CD8-positive, alpha-beta memory T cell (primary cell): ENCODE measurements at regions not wholly inside any gene's neighbourhood (a gene's known extent, or its start where the extent isn't known, plus 50 kb on each side); places are given as distances from the start of the nearest gene placed in this dataset.
"Not testable (repeated sequence)": the region's sequence is repeated elsewhere in the genome, so short reads cannot be mapped to it uniquely, and the experiment has no call there.

ENCODE experiments used
- CTCF ChIA-PET: fragments of 350-600 bp; sonication (Branson Sonifier 250); formaldehyde crosslinking; loops from one replicate; lab custom pipeline; 2021; ENCODE audit warnings: antibody characterized with exemption; lab: Charles Lee
- POLR2A ChIA-PET: fragments of 350-600 bp; sonication (Branson Sonifier 250); formaldehyde crosslinking; loops from one replicate; lab custom pipeline; 2021; ENCODE audit warnings: antibody characterized with exemption; lab: Charles Lee
- DNase-seq, 5 donors: peaks; one replicate each; pipeline versions ENCODE4 v3.0.0 to v3.0.0-alpha.2; 2020 to 2022; ENCODE audit warnings: mixed read lengths in 1 of 5
- H3K27ac ChIP-seq: one replicate; pipeline ENCODE4 v1.7.0; 2013; ENCODE audit warnings: low read depth, mild to moderate bottlenecking, low read length, moderate library complexity
- H3K27me3 ChIP-seq: 2 replicates; pipeline ENCODE4 v1.7.0; 2013; ENCODE audit warnings: low read length, mild to moderate bottlenecking; ENCODE audit not compliant: insufficient read depth, poor library complexity, severe bottlenecking
- H3K36me3 ChIP-seq: 2 replicates; pipeline ENCODE4 v1.7.0; 2013; ENCODE audit warnings: mild to moderate bottlenecking, low read length, moderate library complexity; ENCODE audit not compliant: insufficient read depth
- H3K4me1 ChIP-seq: 2 replicates; pipeline ENCODE4 v1.7.0; 2013; ENCODE audit warnings: mild to moderate bottlenecking, low read length, moderate library complexity; ENCODE audit not compliant: insufficient read depth
- H3K4me3 ChIP-seq: 2 replicates; pipeline ENCODE4 v1.7.0; 2013; ENCODE audit warnings: mild to moderate bottlenecking, low read length
- H3K9me3 ChIP-seq: 2 replicates; pipeline ENCODE4 v1.7.0; 2013; ENCODE audit warnings: mild to moderate bottlenecking, low read length
- H3K27ac Mint-ChIP-seq, 8 donors: one replicate each; pipeline ENCODE4 v1.8.0; 2020 to 2021; ENCODE audit warnings: mixed read lengths in 8 of 8, mild to moderate bottlenecking in 6 of 8, inconsistent platforms in 3 of 8, moderate library complexity in 3 of 8
- H3K27me3 Mint-ChIP-seq, 2 donors: one replicate each; pipeline ENCODE4 v1.8.0; 2020 to 2021; ENCODE audit warnings: mixed read lengths in 2 of 2, mild to moderate bottlenecking in 1 of 2, moderate library complexity in 1 of 2
- H3K36me3 Mint-ChIP-seq, 3 donors: one replicate each; pipeline ENCODE4 v1.8.0; 2020 to 2021; ENCODE audit warnings: mixed read lengths in 3 of 3, inconsistent platforms in 1 of 3, mild to moderate bottlenecking in 1 of 3
- H3K4me1 Mint-ChIP-seq, 3 donors: one replicate each; pipeline ENCODE4 v1.8.0; 2020 to 2021; ENCODE audit warnings: mixed read lengths in 3 of 3, inconsistent platforms in 1 of 3, mild to moderate bottlenecking in 1 of 3
- H3K4me3 Mint-ChIP-seq, 7 donors: one replicate each; pipeline ENCODE4 v1.8.0; 2020 to 2021; ENCODE audit warnings: mixed read lengths in 7 of 7, mild to moderate bottlenecking in 6 of 7, moderate library complexity in 4 of 7, inconsistent platforms in 2 of 7
- H3K9me3 Mint-ChIP-seq, 5 donors: one replicate each; pipeline ENCODE4 v1.8.0; 2020 to 2022; ENCODE audit warnings: mixed read lengths in 5 of 5, mild to moderate bottlenecking in 3 of 5, moderate library complexity in 2 of 5, inconsistent platforms in 1 of 5

DNA sequence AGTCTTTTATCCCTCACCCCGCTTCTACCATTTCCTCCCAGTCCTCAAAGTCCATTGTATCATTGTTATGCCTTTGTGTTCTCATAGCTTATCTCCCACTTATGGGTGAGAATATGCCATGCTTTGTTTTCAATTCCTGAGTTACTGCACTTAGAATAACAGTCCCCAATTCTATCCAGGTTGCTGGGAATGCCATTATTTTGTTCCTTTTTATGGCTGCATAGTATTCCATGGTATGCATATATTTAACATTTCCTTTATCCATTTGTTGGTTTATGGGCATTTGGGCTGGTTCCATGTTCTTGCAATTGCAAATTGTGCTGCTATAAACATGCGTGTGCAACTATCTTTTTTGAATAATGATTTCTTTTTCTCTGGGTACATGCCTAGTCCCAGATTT is 114.9 kb downstream of the VPREB1 start:
- ChIA-PET POLR2A (no interaction called here), CTCF (no interaction called here)
- H3K36me3 Mint-ChIP-seq: peaks cover 0 to 3% (median 0%) of the 10 kb centered on the region in 3 donors
- peaks cover 26 to 66% of the 10 kb centered on the region in 2 donors for H3K27me3 Mint-ChIP-seq
- Histone ChIP-seq H3K4me3 (no peak overlapping the region), H3K4me1 (no peaks in the 10 kb centered on the region), H3K9me3 (no peaks in the 10 kb centered on the region), H3K27ac (no peak overlapping the region), H3K36me3 (no peaks in the 10 kb centered on the region), H3K27me3 (no peaks in the 10 kb centered on the region)
- no peak for DNase-seq
- peaks cover 2 to 8% (median 4%) of the 10 kb centered on the region in 3 donors for H3K4me1 Mint-ChIP-seq
- H3K4me3 Mint-ChIP-seq: no peak overlapping the region
- no peaks in the 10 kb centered on the region for H3K9me3 Mint-ChIP-seq
- no peak overlapping the region for H3K27ac Mint-ChIP-seq

DNA sequence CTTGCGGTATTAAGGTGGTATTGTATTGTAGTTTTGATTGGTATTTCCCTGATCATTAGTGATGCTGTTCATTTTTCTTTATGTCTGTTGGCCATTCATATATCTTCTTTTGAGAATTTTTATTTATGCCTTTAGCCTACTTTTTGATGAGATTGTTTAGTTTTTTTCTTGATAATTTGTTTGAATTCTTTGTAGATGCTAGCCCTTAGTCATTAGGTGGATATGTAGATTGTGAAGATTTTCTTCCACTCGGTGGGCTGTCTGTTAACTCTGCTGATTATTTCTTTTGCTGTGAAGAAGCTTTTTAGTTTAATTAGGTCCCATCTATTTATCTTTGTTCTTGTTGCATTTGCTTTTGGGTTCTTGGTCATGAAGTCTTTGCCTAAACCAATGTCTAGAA is 115.4 kb downstream of the VPREB1 start:
- no peak overlapping the region for H3K4me3 ChIP-seq
- ChIA-PET POLR2A (no interaction called here), CTCF (no interaction called here)
- DNase-seq: no peak
- no peak overlapping the region for H3K27ac ChIP-seq
- H3K4me3 Mint-ChIP-seq: no peak overlapping the region
- no peaks in the 10 kb centered on the region for H3K36me3 ChIP-seq
- peaks cover 2 to 8% (median 4%) of the 10 kb centered on the region in 3 donors for H3K4me1 Mint-ChIP-seq
- H3K36me3 Mint-ChIP-seq: peaks cover 0 to 3% (median 0%) of the 10 kb centered on the region in 3 donors
- no peak overlapping the region for H3K27ac Mint-ChIP-seq
- H3K9me3 ChIP-seq: no peaks in the 10 kb centered on the region
- H3K27me3 ChIP-seq: no peaks in the 10 kb centered on the region
- H3K9me3 Mint-ChIP-seq: no peaks in the 10 kb centered on the region
- H3K27me3 Mint-ChIP-seq: peaks cover 28 to 63% of the 10 kb centered on the region in 2 donors
- no peaks in the 10 kb centered on the region for H3K4me1 ChIP-seq

DNA sequence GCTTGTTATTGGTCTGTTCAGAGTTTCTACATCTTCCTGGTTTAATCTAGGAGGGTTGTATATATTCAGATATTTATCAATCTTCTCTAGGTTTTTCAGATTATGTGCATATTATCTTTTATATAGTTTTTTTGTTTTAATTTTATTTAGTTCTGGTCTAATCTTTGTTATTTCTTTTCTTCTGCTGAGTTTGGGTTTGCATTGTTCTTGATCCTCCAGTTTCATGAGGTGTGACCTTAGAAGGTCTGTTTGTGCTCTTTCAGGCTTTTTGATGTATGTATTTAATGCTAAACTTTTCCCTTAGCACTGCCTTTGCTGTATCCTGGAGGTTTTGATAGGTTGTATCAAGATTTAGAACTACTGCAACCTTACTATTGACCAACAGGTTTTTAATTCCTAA is 117.7 kb downstream of the VPREB1 start:
- POLR2A ChIA-PET: no interaction called here

DNA sequence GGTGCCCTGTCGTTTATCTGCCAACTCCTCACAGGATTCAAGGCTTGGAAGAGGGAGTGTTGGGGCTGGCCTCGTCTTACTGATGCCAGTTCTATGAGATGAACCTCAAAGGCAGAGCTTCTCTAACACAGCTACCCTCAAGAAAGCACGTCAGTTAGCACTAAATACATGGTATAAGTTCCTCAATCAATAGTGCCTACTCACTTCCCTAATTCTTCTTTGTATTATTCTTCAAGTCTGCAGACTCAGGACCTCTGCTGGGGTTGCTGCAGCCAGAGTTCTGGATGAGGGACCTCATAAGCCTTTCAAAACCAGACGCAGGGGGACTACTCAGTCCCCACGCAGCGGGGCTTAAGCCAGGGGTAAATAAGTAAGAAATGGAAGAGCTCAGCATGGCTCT is 118.3 kb downstream of the VPREB1 start:
- Histone ChIP-seq H3K27ac (no peak overlapping the region), H3K27me3 (peaks cover 5% of the 10 kb centered on the region), H3K9me3 (no peaks in the 10 kb centered on the region), H3K4me3 (no peak overlapping the region), H3K4me1 (no peaks in the 10 kb centered on the region), H3K36me3 (no peaks in the 10 kb centered on the region)
- DNase-seq: no peak
- peaks cover 0 to 3% (median 0%) of the 10 kb centered on the region in 3 donors for H3K36me3 Mint-ChIP-seq
- no peak overlapping the region for H3K4me3 Mint-ChIP-seq
- no peaks in the 10 kb centered on the region for H3K4me1 Mint-ChIP-seq
- CTCF ChIA-PET: no interaction called here
- POLR2A ChIA-PET: no interaction called here
- H3K9me3 Mint-ChIP-seq: no peaks in the 10 kb centered on the region
- peaks cover 21 to 61% of the 10 kb centered on the region in 2 donors for H3K27me3 Mint-ChIP-seq
- H3K27ac Mint-ChIP-seq: no peak overlapping the region

More for the DNA sequence above, 117.7 kb downstream of the VPREB1 start:
- Histone ChIP-seq H3K4me1 (no peaks in the 10 kb centered on the region), H3K4me3 (no peak overlapping the region), H3K9me3 (no peaks in the 10 kb centered on the region), H3K27me3 (peaks cover 5% of the 10 kb centered on the region), H3K27ac (no peak overlapping the region), H3K36me3 (no peaks in the 10 kb centered on the region)
- peaks cover 22 to 57% of the 10 kb centered on the region in 2 donors for H3K27me3 Mint-ChIP-seq
- H3K4me1 Mint-ChIP-seq: peaks cover 0 to under 1% (median under 1%) of the 10 kb centered on the region in 3 donors
- H3K27ac Mint-ChIP-seq: no peak overlapping the region
- H3K9me3 Mint-ChIP-seq: no peaks in the 10 kb centered on the region
- peaks cover 0 to 3% (median 0%) of the 10 kb centered on the region in 3 donors for H3K36me3 Mint-ChIP-seq
- no peak overlapping the region for H3K4me3 Mint-ChIP-seq
- CTCF ChIA-PET: no interaction called here
- no peak for DNase-seq

DNA sequence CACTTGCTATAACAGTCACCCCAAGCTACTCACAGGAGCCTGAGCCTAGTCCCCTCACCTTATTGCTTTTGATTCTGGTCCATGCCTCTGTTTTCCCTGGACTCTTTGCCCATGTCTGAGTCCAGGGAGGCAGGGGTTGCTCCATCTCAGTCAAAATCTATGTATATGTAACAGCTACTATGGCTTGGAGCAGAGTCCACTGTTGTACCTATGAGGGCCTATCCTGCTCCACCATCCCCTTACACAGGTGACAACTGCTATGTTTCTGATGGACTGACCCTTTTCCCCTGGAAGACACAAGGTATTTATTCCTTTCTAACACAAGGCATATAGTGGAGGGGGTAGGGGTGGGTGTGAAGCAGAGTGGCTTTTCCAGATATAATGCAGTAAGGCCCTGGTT is 119.6 kb downstream of the VPREB1 start:
- Histone ChIP-seq H3K4me1 (no peaks in the 10 kb centered on the region), H3K9me3 (no peaks in the 10 kb centered on the region), H3K27me3 (peaks cover 5% of the 10 kb centered on the region), H3K36me3 (no peaks in the 10 kb centered on the region), H3K4me3 (no peak overlapping the region), H3K27ac (no peak overlapping the region)
- Mint-ChIP-seq H3K36me3 (peaks cover 0 to 3% (median 0%) of the 10 kb centered on the region in 3 donors), H3K27ac (no peak overlapping the region), H3K9me3 (no peaks in the 10 kb centered on the region), H3K4me3 (no peak overlapping the region), H3K4me1 (no peaks in the 10 kb centered on the region), H3K27me3 (peaks cover 21 to 57% of the 10 kb centered on the region in 2 donors)
- ChIA-PET CTCF (no interaction called here), POLR2A (no interaction called here)
- no peak for DNase-seq

DNA sequence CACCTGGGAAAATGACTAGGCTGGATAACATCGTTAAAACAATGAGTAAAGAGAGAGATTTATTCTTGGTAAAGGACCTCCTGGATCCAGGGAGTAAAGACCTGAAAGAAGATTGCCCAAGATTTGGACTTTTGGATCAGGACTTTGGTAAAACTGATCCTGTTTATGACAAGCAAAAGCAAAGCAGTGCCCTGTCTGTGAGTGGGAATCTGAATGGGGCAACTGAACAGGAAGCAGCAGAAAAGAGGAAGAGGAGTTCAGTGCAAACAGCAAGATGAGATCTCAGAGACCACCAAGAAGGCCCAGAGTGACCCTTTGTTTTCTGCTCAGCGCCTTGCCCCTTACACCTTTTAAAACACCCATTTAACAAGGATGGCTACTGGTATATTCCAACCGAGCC is 122.0 kb downstream of the VPREB1 start:
- CTCF ChIA-PET: no interaction called here
- no peaks in the 10 kb centered on the region for H3K4me1 Mint-ChIP-seq
- H3K4me1 ChIP-seq: no peaks in the 10 kb centered on the region

DNA sequence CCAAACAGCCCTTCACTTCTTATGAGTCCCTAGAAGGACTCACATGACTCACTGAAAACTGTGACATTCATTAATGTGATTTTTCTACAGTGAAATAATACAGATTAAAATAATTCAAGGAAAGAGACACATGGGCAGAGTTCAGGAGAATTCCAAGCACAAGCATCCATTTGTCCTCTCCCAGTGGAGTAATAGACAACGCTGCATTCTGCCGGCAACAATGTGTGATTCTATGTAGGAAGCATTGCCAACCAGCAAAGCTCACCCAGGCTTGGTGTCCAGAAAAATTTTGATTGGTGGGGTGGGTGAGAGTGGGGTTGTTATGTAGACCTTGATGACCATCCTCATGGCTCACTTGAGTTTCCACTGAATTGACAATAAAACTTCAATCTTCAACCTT is 123.9 kb downstream of the VPREB1 start:
- H3K36me3 Mint-ChIP-seq: no peaks in the 10 kb centered on the region
- Histone ChIP-seq H3K4me3 (no peak overlapping the region), H3K9me3 (no peaks in the 10 kb centered on the region), H3K27me3 (peaks cover 5% of the 10 kb centered on the region), H3K36me3 (no peaks in the 10 kb centered on the region), H3K27ac (no peak overlapping the region), H3K4me1 (no peaks in the 10 kb centered on the region)
- ChIA-PET POLR2A (no interaction called here), CTCF (no interaction called here)
- peaks cover 11 to 57% of the 10 kb centered on the region in 2 donors for H3K27me3 Mint-ChIP-seq
- H3K4me1 Mint-ChIP-seq: no peaks in the 10 kb centered on the region
- H3K9me3 Mint-ChIP-seq: no peaks in the 10 kb centered on the region
- DNase-seq: no peak
- no peak overlapping the region for H3K27ac Mint-ChIP-seq
- no peak overlapping the region for H3K4me3 Mint-ChIP-seq

More for the DNA sequence above, 122.0 kb downstream of the VPREB1 start:
- POLR2A ChIA-PET: no interaction called here
- Histone ChIP-seq H3K9me3 (no peaks in the 10 kb centered on the region), H3K4me3 (no peak overlapping the region), H3K27ac (no peak overlapping the region), H3K27me3 (peaks cover 5% of the 10 kb centered on the region), H3K36me3 (no peaks in the 10 kb centered on the region)
- Mint-ChIP-seq H3K9me3 (no peaks in the 10 kb centered on the region), H3K4me3 (no peak overlapping the region), H3K27ac (no peak overlapping the region), H3K27me3 (peaks cover 15 to 51% of the 10 kb centered on the region in 2 donors), H3K36me3 (peaks cover 0 to 3% (median 0%) of the 10 kb centered on the region in 3 donors)
- DNase-seq: no peak

DNA sequence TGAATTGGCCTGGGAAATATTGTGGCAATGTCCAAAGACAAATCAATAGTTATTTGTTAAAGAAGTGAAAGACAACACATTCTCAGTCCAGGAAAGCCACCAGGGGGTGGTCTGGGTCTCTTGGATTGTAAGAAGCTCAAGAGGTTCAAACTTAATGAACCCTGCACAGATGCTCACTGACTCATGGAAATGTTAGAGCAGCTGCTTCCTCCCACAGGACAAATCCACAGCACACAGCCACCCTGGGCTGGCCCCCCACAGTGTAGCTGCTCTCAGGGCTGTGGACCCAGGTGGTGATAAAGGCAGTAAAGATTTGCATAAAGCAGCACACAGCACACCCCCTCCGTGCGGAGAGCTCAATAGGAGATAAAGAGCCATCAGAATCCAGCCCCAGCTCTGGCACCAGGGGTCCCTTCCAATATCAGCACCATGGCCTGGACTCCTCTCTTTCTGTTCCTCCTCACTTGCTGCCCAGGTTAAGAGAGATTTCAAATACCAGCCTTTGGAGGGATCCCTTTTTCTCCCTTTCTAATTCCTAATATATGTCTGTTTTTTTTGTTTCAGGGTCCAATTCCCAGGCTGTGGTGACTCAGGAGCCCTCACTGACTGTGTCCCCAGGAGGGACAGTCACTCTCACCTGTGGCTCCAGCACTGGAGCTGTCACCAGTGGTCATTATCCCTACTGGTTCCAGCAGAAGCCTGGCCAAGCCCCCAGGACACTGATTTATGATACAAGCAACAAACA is 124.8 kb downstream of the VPREB1 start:
- H3K27ac Mint-ChIP-seq, H3K4me1 Mint-ChIP-seq, DNase-seq, H3K4me3 Mint-ChIP-seq, H3K27ac ChIP-seq, H3K36me3 Mint-ChIP-seq, H3K27me3 ChIP-seq, H3K36me3 ChIP-seq, H3K4me3 ChIP-seq, H3K9me3 Mint-ChIP-seq, H3K4me1 ChIP-seq, POLR2A ChIA-PET, CTCF ChIA-PET, H3K9me3 ChIP-seq: not testable (repeated sequence)
- H3K27me3 Mint-ChIP-seq: peaks cover 7 to 59% of the 10 kb centered on the region in 2 donors
